Endothelial cell of umbilical vein (primary cell): ENCODE measurements at regions not wholly inside any gene's neighbourhood (a gene's known extent, or its start where the extent isn't known, plus 50 kb on each side); places are given as distances from the start of the nearest gene placed in this dataset.

Experiments used
- BruUV-seq: library from RNA; stranded (reverse); fragments of 400-500 nt; replicated peaks from 2 replicates; lab custom pipeline; 2021; lab: Mats Ljungman, UMichigan
- CTCF ChIA-PET: fragments of 300-600, 350-600 bp; sonication (Branson Sonifier 250); formaldehyde crosslinking; loops from one replicate; lab custom pipeline; 2021; ENCODE audit warnings: antibody characterized with exemption, inconsistent platforms; lab: Charles Lee
- POLR2A ChIA-PET: fragments of 300-600, 350-600 bp; sonication (Branson Sonifier 250); formaldehyde crosslinking; loops from one replicate; lab custom pipeline; 2021; ENCODE audit warnings: antibody characterized with exemption, inconsistent platforms; lab: Charles Lee
- DNase-seq: peaks from one replicate; pipeline ENCODE4 v3.0.0-alpha.2; 2011; ENCODE audit warnings: low read depth, low spot score
- FAIRE-seq: peaks from 2 replicates; lab custom pipeline; 2011; peaks lifted over from hg19 to GRCh38; lab: Jason Lieb, UNC
- H2AFZ ChIP-seq: 2 replicates; pipeline ENCODE4 v1.6.0; 2012; ENCODE audit warnings: low read depth, low read length, control low read depth, inconsistent platforms
- H3K27ac ChIP-seq: 2 replicates; pipeline ENCODE4 v1.5.1; 2011; ENCODE audit warnings: low read depth, mild to moderate bottlenecking, control low read depth, low read length, moderate library complexity; ENCODE audit not compliant: insufficient read depth
- H3K27me3 ChIP-seq, 2 experiments: 2 replicates each; pipeline versions ENCODE4 v1.6.0 to v1.6.1; 2011; ENCODE audit warnings: low read length in 2 of 2, mixed read lengths in 1 of 2; ENCODE audit not compliant: control insufficient read depth in 2 of 2, insufficient read depth in 2 of 2
- H3K36me3 ChIP-seq, 2 experiments: 2 replicates in 1 of 2; 3 replicates in 1 of 2; pipeline ENCODE4 v1.5.1; 2011; ENCODE audit warnings: low read length in 2 of 2, mild to moderate bottlenecking in 1 of 2, moderate library complexity in 1 of 2; ENCODE audit not compliant: control insufficient read depth in 2 of 2, insufficient read depth in 2 of 2; ENCODE audit errors: extremely low read depth in 1 of 2
- H3K4me1 ChIP-seq: 3 replicates; pipeline ENCODE4 v1.5.1; 2011; ENCODE audit warnings: mild to moderate bottlenecking, low read length; ENCODE audit not compliant: control insufficient read depth, insufficient read depth; ENCODE audit errors: extremely low read depth
- H3K4me2 ChIP-seq: 2 replicates; pipeline ENCODE4 v1.6.1; 2011; ENCODE audit warnings: low read length, control low read depth, mixed read lengths; ENCODE audit not compliant: insufficient read depth
- H3K4me3 ChIP-seq, 3 experiments: fragments of 200-600 bp in 1 of 3; sonication (generic), shearing (Covaris generic) in 1 of 3; replicated peaks in 1 of 3; 2 replicates each; pipeline ENCODE4 v1.5.1; 2011 to 2016; ENCODE audit warnings: control low read depth in 3 of 3, low read length in 3 of 3, mild to moderate bottlenecking in 2 of 3, inconsistent platforms in 1 of 3, low read depth in 1 of 3, moderate library complexity in 1 of 3; ENCODE audit not compliant: insufficient read depth in 1 of 3
- H3K79me2 ChIP-seq: 2 replicates; pipeline ENCODE4 v1.6.0; 2012; ENCODE audit warnings: low read length, inconsistent platforms; ENCODE audit not compliant: control insufficient read depth, insufficient read depth
- H3K9ac ChIP-seq: replicated peaks from 2 replicates; pipeline ENCODE3; 2011; ENCODE audit warnings: low read length, control low read depth; ENCODE audit not compliant: insufficient read depth; ENCODE audit errors: extremely low read depth
- H3K9me1 ChIP-seq: replicated peaks from 3 replicates; pipeline ENCODE4 v1.6.0; 2011; ENCODE audit warnings: mild to moderate bottlenecking, low read length; ENCODE audit not compliant: control insufficient read depth, insufficient read depth; ENCODE audit errors: extremely low read depth
- H3K9me3 ChIP-seq: replicated peaks from 2 replicates; pipeline ENCODE4 v1.5.1; 2012; ENCODE audit warnings: low read length, inconsistent platforms; ENCODE audit not compliant: control insufficient read depth, insufficient read depth
- H4K20me1 ChIP-seq: replicated peaks from 2 replicates; pipeline ENCODE3; 2011; ENCODE audit warnings: mild to moderate bottlenecking, low read length; ENCODE audit not compliant: control insufficient read depth, insufficient read depth; ENCODE audit errors: extremely low read depth
- EZH2 ChIP-seq: IDR thresholded peaks from 2 replicates; pipeline ENCODE4 v1.6.1; 2012; ENCODE audit warnings: borderline replicate concordance, low read depth, mild to moderate bottlenecking, moderate library complexity, low read length, inconsistent platforms; ENCODE audit not compliant: severe bottlenecking
- FOS ChIP-seq: IDR thresholded peaks from 2 replicates; pipeline ENCODE4 v1.6.1; 2011; ENCODE audit warnings: mild to moderate bottlenecking, low read length, moderate library complexity, borderline replicate concordance; ENCODE audit not compliant: insufficient read depth
- GATA2 ChIP-seq: IDR thresholded peaks from 2 replicates; pipeline ENCODE4 v1.7.0; 2011; ENCODE audit warnings: low read depth, mild to moderate bottlenecking, moderate library complexity, mixed read lengths, low read length; ENCODE audit not compliant: insufficient read length, insufficient read depth
- JUN ChIP-seq: IDR thresholded peaks from 2 replicates; pipeline ENCODE4 v1.6.1; 2011; ENCODE audit warnings: borderline replicate concordance, low read depth; ENCODE audit not compliant: insufficient read length, insufficient read depth
- MYC ChIP-seq: IDR thresholded peaks from one replicate; pipeline ENCODE4 v1.6.1; 2011; ENCODE audit warnings: mild to moderate bottlenecking, low read depth, low read length
- POLR2A ChIP-seq: IDR thresholded peaks from 2 replicates; pipeline ENCODE4 v1.6.1; 2012; ENCODE audit warnings: low read depth, mild to moderate bottlenecking, control low read depth, low read length
- POLR2AphosphoS5 ChIP-seq: IDR thresholded peaks from 2 replicates; pipeline ENCODE4 v1.6.1; 2012; ENCODE audit warnings: low read depth, mild to moderate bottlenecking, control low read depth, low read length, moderate library complexity; ENCODE audit not compliant: insufficient read depth
- dilution Hi-C: fragments of 300-500 bp; cut with MboI; formaldehyde crosslinking; loops from one replicate; pipeline ENCODE4 v1.15.0; 2019; ENCODE audit warnings: low sequenced_read_pairs; ENCODE audit not compliant: extremely low pct_ligation_motif_present
- intact Hi-C: fragments of 100-400 bp; cut with micrococcal nuclease; formaldehyde crosslinking; loops from one replicate; pipeline ENCODE4 v1.10.0; 2022
- TF ChIP-seq, protein P1 (sequence below): IDR thresholded peaks from 2 replicates; pipeline ENCODE4 v1.6.1; 2011; ENCODE audit not compliant: insufficient read depth, insufficient read length
- TF ChIP-seq, protein P2 (sequence below), 2 donors: IDR thresholded peaks; 1 replicate in 1 of 2; 2 replicates in 1 of 2; pipeline ENCODE4 v1.5.1; 2011; ENCODE audit warnings: low read length in 2 of 2, mild to moderate bottlenecking in 2 of 2, moderate library complexity in 2 of 2, control low read depth in 1 of 2, inconsistent platforms in 1 of 2, low read depth in 1 of 2; ENCODE audit not compliant: insufficient read depth in 1 of 2; ENCODE audit errors: extremely low read depth in 1 of 2

DNA sequence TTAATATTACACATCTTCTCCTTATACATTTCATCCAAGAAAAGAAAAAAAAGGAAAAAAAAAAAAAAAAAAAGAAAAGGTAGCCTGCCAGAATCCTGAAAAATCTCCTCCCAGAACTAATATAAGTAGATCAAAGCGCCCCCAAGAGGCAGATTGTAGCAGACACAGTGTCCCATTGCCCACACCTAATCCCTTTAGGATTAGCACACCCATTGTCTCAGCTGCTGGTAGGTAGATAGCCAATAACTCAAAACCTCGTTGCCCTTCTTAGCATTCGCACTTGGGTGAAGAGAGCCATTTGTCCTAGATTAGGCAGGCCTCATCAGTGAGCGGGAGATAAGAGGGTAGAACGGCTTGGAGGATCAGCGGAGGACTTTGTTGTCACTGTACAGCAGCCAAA lies 100.2 kb upstream of the SORCS1 start:
- H3K4me1 ChIP-seq: no peaks in the 10 kb centered on the region
- no peak overlapping the region for H3K27ac ChIP-seq
- dilution Hi-C loops: no loop called here
- no TSS peak for BruUV-seq
- ChIA-PET CTCF (no interaction called here), POLR2A (no interaction called here)
- no peak for FAIRE-seq
- no peak overlapping the region for H2AFZ ChIP-seq
- no peak overlapping the region for H3K4me2 ChIP-seq
- no peaks in the 10 kb centered on the region for H3K79me2 ChIP-seq
- no peaks in the 10 kb centered on the region for H3K27me3 ChIP-seq
- TF ChIP-seq FOS (no peak), EZH2 (no peak), JUN (no peak), GATA2 (no peak), MYC (no peak), POLR2A (no peak), POLR2AphosphoS5 (no peak)
- TF ChIP-seq, protein P1, sequence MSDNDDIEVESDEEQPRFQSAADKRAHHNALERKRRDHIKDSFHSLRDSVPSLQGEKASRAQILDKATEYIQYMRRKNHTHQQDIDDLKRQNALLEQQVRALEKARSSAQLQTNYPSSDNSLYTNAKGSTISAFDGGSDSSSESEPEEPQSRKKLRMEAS: no peak
- TF ChIP-seq, protein P2, sequence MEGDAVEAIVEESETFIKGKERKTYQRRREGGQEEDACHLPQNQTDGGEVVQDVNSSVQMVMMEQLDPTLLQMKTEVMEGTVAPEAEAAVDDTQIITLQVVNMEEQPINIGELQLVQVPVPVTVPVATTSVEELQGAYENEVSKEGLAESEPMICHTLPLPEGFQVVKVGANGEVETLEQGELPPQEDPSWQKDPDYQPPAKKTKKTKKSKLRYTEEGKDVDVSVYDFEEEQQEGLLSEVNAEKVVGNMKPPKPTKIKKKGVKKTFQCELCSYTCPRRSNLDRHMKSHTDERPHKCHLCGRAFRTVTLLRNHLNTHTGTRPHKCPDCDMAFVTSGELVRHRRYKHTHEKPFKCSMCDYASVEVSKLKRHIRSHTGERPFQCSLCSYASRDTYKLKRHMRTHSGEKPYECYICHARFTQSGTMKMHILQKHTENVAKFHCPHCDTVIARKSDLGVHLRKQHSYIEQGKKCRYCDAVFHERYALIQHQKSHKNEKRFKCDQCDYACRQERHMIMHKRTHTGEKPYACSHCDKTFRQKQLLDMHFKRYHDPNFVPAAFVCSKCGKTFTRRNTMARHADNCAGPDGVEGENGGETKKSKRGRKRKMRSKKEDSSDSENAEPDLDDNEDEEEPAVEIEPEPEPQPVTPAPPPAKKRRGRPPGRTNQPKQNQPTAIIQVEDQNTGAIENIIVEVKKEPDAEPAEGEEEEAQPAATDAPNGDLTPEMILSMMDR (IDR thresholded peaks at IDR 0.05; ENCODE audit: extremely low read depth in 1 of 2, insufficient read depth in 1 of 2, low read depth in 1 of 2, low read length in 2 of 2): no peak
- H3K4me3 ChIP-seq: no peak overlapping the region
- H4K20me1 ChIP-seq: no peaks in the 10 kb centered on the region
- intact Hi-C loops: no loop called here
- no peak overlapping the region for H3K9ac ChIP-seq
- peaks cover 2% of the 10 kb centered on the region for H3K9me3 ChIP-seq
- H3K9me1 ChIP-seq: no peaks in the 10 kb centered on the region
- no peak for DNase-seq
- no peaks in the 10 kb centered on the region for H3K36me3 ChIP-seq
